Osteocyte (in vitro differentiated cells): ENCODE measurements at regions not wholly inside any gene's neighbourhood (a gene's known extent, or its start where the extent isn't known, plus 50 kb on each side); places are given as distances from the start of the nearest gene placed in this dataset.

Experiments used
- DNase-seq: peaks from one replicate; pipeline ENCODE4 v3.0.0; 2021; ENCODE audit warnings: mixed read lengths; ENCODE audit not compliant: unreplicated experiment; ENCODE audit errors: extremely low spot score
- H3K27ac Mint-ChIP-seq: one replicate; pipeline ENCODE4 v1.8.0; 2021; ENCODE audit warnings: mild to moderate bottlenecking, mixed read lengths; ENCODE audit not compliant: unreplicated experiment
- H3K27me3 Mint-ChIP-seq: one replicate; pipeline ENCODE4 v1.8.0; 2021; ENCODE audit warnings: mixed read lengths; ENCODE audit not compliant: unreplicated experiment
- H3K36me3 Mint-ChIP-seq: one replicate; pipeline ENCODE4 v1.8.0; 2021; ENCODE audit warnings: mixed read lengths; ENCODE audit not compliant: unreplicated experiment
- H3K4me1 Mint-ChIP-seq: one replicate; pipeline ENCODE4 v1.8.0; 2021; ENCODE audit warnings: mixed read lengths; ENCODE audit not compliant: unreplicated experiment
- H3K4me3 Mint-ChIP-seq: one replicate; pipeline ENCODE4 v1.8.0; 2021; ENCODE audit warnings: mild to moderate bottlenecking, moderate library complexity, mixed read lengths; ENCODE audit not compliant: unreplicated experiment
- H3K9me3 Mint-ChIP-seq: one replicate; pipeline ENCODE4 v1.8.0; 2021; ENCODE audit warnings: mixed read lengths; ENCODE audit not compliant: unreplicated experiment
- TF ChIP-seq, protein P1 (sequence below): fragments of 200-600 bp; sonication (generic); IDR thresholded peaks from 2 replicates; pipeline ENCODE4 v1.5.0; 2021; ENCODE audit warnings: antibody characterized with exemption, mild to moderate bottlenecking, moderate library complexity

DNA sequence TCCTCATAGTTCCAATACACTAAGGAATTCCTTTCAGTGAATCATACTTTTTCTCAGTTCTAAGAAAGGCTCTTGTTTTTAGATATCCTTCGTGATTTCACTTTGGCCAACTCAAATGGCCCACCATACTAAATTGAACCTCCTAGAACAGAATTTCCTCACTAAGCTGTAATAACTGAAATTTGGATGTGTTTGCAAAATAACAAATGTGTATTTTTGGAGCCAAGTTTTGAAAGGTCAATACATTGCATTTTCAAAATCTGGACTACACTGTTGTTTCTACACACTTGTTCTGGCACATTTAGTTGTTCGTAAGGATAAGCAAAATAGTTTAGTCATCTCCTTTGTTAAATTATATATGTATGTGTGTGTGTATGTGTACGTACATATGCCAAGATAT, 439.0 kb upstream of the STXBP6 start:
- no peak overlapping the region for H3K4me3 Mint-ChIP-seq
- TF ChIP-seq, protein P1, sequence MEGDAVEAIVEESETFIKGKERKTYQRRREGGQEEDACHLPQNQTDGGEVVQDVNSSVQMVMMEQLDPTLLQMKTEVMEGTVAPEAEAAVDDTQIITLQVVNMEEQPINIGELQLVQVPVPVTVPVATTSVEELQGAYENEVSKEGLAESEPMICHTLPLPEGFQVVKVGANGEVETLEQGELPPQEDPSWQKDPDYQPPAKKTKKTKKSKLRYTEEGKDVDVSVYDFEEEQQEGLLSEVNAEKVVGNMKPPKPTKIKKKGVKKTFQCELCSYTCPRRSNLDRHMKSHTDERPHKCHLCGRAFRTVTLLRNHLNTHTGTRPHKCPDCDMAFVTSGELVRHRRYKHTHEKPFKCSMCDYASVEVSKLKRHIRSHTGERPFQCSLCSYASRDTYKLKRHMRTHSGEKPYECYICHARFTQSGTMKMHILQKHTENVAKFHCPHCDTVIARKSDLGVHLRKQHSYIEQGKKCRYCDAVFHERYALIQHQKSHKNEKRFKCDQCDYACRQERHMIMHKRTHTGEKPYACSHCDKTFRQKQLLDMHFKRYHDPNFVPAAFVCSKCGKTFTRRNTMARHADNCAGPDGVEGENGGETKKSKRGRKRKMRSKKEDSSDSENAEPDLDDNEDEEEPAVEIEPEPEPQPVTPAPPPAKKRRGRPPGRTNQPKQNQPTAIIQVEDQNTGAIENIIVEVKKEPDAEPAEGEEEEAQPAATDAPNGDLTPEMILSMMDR = no peak
- H3K9me3 Mint-ChIP-seq = peaks cover 20% of the 10 kb centered on the region
- H3K36me3 Mint-ChIP-seq = no peaks in the 10 kb centered on the region
- no peaks in the 10 kb centered on the region for H3K27me3 Mint-ChIP-seq
- no peak overlapping the region for H3K27ac Mint-ChIP-seq
- no peak for DNase-seq
- no peaks in the 10 kb centered on the region for H3K4me1 Mint-ChIP-seq

DNA sequence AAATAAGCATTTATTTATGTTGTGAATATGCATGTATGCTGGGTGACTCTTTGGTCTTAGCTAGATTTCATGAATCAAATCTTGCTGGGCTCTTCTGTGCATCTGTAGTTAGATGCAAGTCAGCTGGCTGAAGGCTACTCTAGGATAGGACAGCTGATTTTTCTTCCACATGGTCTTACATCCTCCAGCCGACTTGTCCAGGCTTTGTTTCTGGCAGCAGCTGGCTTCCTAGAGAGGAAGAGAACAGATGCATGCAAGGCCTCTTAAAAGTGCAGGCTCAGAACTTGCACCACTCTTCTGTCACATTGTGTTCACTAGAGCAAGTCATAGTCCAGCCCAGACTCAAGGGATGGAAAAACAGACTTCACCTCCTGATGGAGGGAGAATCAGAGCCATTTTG, 435.4 kb upstream of the STXBP6 start:
- DNase-seq = no peak
- H3K27me3 Mint-ChIP-seq = no peaks in the 10 kb centered on the region
- H3K4me3 Mint-ChIP-seq = no peak overlapping the region
- peaks cover 28% of the 10 kb centered on the region for H3K9me3 Mint-ChIP-seq
- TF ChIP-seq, protein P1 = no peak
- no peaks in the 10 kb centered on the region for H3K4me1 Mint-ChIP-seq
- no peaks in the 10 kb centered on the region for H3K36me3 Mint-ChIP-seq
- H3K27ac Mint-ChIP-seq = no peak overlapping the region

DNA sequence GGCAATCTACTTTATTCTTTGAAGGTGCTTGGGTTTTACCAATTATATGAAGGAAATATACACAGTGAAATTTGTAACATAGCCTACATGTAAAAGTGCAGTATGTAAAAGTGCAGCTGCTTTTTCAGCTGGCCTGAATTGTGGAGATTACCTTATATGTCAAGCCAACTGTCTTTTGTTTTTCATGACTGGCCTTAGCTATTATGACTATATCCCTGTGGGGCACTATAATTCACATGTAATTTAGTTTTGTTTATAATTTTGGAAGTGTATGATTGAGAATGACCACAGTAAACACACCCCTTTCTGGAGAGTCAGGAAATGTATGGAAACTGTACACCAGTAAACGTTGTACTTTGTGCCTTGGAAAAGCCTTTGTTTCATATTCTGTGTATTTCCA, 435.0 kb upstream of the STXBP6 start:
- Mint-ChIP-seq H3K4me1 (no peaks in the 10 kb centered on the region), H3K36me3 (no peaks in the 10 kb centered on the region), H3K27me3 (no peaks in the 10 kb centered on the region), H3K9me3 (peaks cover 26% of the 10 kb centered on the region), H3K27ac (no peak overlapping the region), H3K4me3 (no peak overlapping the region)
- TF ChIP-seq, protein P1 = no peak
- no peak for DNase-seq

DNA sequence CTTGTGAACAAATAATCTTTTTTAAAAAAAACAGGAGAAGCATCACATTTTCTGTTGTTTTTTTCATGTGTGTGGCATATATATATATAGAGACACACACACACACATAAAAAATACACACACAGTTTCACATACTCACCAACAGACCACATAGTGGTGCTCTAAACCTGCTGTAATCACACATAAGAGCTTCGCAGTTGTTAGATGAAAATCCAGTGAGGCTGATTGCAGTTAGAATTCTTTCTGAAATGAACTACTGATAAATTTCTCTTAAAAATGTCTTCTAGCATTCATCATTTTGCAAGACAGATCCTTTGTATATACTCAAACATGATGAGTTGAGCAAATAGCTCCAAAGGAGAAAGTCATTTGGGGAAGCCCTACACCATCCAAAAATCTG, 434.3 kb upstream of the STXBP6 start:
- no peak overlapping the region for H3K4me3 Mint-ChIP-seq
- H3K27me3 Mint-ChIP-seq = no peaks in the 10 kb centered on the region
- peaks cover 30% of the 10 kb centered on the region for H3K9me3 Mint-ChIP-seq
- no peaks in the 10 kb centered on the region for H3K36me3 Mint-ChIP-seq
- H3K4me1 Mint-ChIP-seq = no peaks in the 10 kb centered on the region
- no peak overlapping the region for H3K27ac Mint-ChIP-seq
- no peak for DNase-seq
- TF ChIP-seq, protein P1 = no peak

DNA sequence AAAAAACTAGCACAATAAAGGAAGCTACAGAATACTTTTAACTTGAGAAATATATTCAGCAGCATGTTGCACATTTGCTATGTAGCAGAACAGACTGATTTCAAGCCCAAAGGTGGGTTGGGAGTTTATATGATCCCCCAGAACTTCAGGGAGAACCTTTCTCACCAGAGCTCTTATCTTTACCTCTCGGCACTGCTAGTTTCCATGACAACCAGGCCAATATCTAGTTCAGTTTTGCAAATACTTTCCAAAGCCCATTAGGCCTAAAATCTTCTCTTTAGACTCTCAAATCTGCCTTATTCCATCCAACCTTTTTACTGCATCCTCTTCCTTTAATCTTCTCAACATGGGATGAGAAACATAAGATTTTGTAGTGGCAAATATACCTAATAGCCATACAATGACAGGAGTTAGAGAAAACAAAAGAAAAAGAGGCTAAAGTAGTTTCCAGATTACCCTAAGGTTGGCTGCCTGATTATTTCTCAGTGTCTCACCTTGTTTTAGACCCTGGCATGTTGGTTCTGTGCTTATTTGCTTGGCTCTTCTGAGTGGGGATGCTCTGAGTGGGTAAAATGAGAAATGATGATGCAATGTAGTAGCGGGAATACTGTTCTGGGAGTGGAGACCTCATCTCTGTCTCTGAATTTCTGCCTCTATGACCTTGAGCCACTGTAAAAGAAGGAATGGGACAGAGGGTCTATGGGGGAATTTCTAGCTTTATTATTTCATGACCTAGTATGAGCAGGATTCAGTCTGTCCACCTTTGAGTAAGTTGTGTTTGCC, 427.6 kb upstream of the STXBP6 start:
- Mint-ChIP-seq H3K4me1 (no peaks in the 10 kb centered on the region), H3K9me3 (peaks cover 57% of the 10 kb centered on the region), H3K27me3 (no peaks in the 10 kb centered on the region), H3K27ac (no peak overlapping the region), H3K4me3 (no peak overlapping the region), H3K36me3 (peaks cover 2% of the 10 kb centered on the region)
- DNase-seq = no peak
- TF ChIP-seq, protein P1 = no peak
